Neuronal stem cell (in vitro differentiated cells): ENCODE measurements at regions not wholly inside any gene's neighbourhood (a gene's known extent, or its start where the extent isn't known, plus 50 kb on each side); places are given as distances from the start of the nearest gene placed in this dataset.

Experiments
- DNase-seq: peaks from one replicate; pipeline ENCODE4 v3.0.0-alpha.2; 2013; ENCODE audit warnings: low spot score
- H2AFZ ChIP-seq: one replicate; pipeline ENCODE4 v1.6.1; 2013; ENCODE audit warnings: mild to moderate bottlenecking, low read length, inconsistent platforms
- H2AK5ac ChIP-seq: 2 replicates; pipeline ENCODE4 v1.6.1; 2013; ENCODE audit warnings: low read depth, mild to moderate bottlenecking, inconsistent platforms, low read length, moderate library complexity, mixed read lengths
- H2BK120ac ChIP-seq: 2 replicates; pipeline ENCODE4 v1.6.1; 2013; ENCODE audit warnings: low read depth, mild to moderate bottlenecking, inconsistent platforms, low read length, moderate library complexity, mixed read lengths
- H2BK12ac ChIP-seq: one replicate; pipeline ENCODE4 v1.6.1; 2013; ENCODE audit warnings: low read length, inconsistent platforms
- H2BK15ac ChIP-seq: 2 replicates; pipeline ENCODE4 v1.6.1; 2013; ENCODE audit warnings: mild to moderate bottlenecking, low read length, inconsistent platforms, mixed read lengths
- H2BK5ac ChIP-seq: one replicate; pipeline ENCODE4 v1.6.1; 2013; ENCODE audit warnings: inconsistent platforms, mild to moderate bottlenecking, low read length, moderate library complexity
- H3K14ac ChIP-seq: one replicate; pipeline ENCODE4 v1.6.1; 2013; ENCODE audit warnings: low read length, inconsistent platforms
- H3K18ac ChIP-seq: 2 replicates; pipeline ENCODE4 v1.6.1; 2013; ENCODE audit warnings: low read length, inconsistent platforms
- H3K23ac ChIP-seq: 2 replicates; pipeline ENCODE4 v1.6.1; 2013; ENCODE audit warnings: low read depth, mild to moderate bottlenecking, mixed read lengths, low read length, inconsistent platforms; ENCODE audit not compliant: poor library complexity
- H3K27ac ChIP-seq: replicated peaks from 3 replicates; pipeline ENCODE4 v1.5.1; 2013; ENCODE audit warnings: low read length, inconsistent platforms
- H3K27me3 ChIP-seq, 3 experiments: 2 replicates each; pipeline ENCODE4 v1.6.1; 2013; ENCODE audit warnings: low read length in 3 of 3, mild to moderate bottlenecking in 2 of 3, inconsistent platforms in 1 of 3, low read depth in 1 of 3, mixed read lengths in 1 of 3, moderate library complexity in 1 of 3; ENCODE audit not compliant: control insufficient read depth in 3 of 3, insufficient read depth in 3 of 3
- H3K36me3 ChIP-seq, 2 donors: replicated peaks in 1 of 2; 2 replicates each; pipeline ENCODE4 v1.6.1; 2013; ENCODE audit warnings: low read length in 2 of 2; ENCODE audit not compliant: control insufficient read depth in 2 of 2, insufficient read depth in 2 of 2
- H3K4ac ChIP-seq: 2 replicates; pipeline ENCODE4 v1.6.1; 2013; ENCODE audit warnings: inconsistent platforms, mild to moderate bottlenecking, low read length, moderate library complexity
- H3K4me1 ChIP-seq, 2 donors: 1 replicate in 1 of 2; 2 replicates in 1 of 2; pipeline ENCODE4 v1.6.1; 2013; ENCODE audit warnings: low read length in 2 of 2, low read depth in 1 of 2; ENCODE audit not compliant: control insufficient read depth in 2 of 2, insufficient read depth in 1 of 2
- H3K4me2 ChIP-seq: one replicate; pipeline ENCODE4 v1.6.1; 2013; ENCODE audit warnings: mild to moderate bottlenecking, low read length, inconsistent platforms; ENCODE audit not compliant: insufficient read depth, poor library complexity, severe bottlenecking
- H3K4me3 ChIP-seq, 2 donors: 2 replicates each; pipeline ENCODE4 v1.5.1; 2013; ENCODE audit warnings: low read length in 2 of 2, mild to moderate bottlenecking in 2 of 2, inconsistent platforms in 1 of 2, moderate library complexity in 1 of 2
- H3K79me1 ChIP-seq: one replicate; pipeline ENCODE4 v1.6.1; 2013; ENCODE audit warnings: low read depth, mild to moderate bottlenecking, inconsistent platforms, low read length, moderate library complexity
- H3K9ac ChIP-seq: one replicate; pipeline ENCODE4 v1.6.1; 2013; ENCODE audit warnings: mild to moderate bottlenecking, low read depth, low read length, inconsistent platforms; ENCODE audit not compliant: poor library complexity
- H3K9me3 ChIP-seq, 2 donors: replicated peaks in 1 of 2; 2 replicates each; pipeline versions ENCODE3 to v1.6.1; 2013; ENCODE audit warnings: low read length in 2 of 2, mild to moderate bottlenecking in 2 of 2, inconsistent platforms in 1 of 2, low read depth in 1 of 2, mixed read lengths in 1 of 2, moderate library complexity in 1 of 2; ENCODE audit not compliant: control insufficient read depth in 2 of 2, insufficient read depth in 1 of 2
- H4K8ac ChIP-seq: one replicate; pipeline ENCODE4 v1.6.1; 2013; ENCODE audit warnings: low read depth, mild to moderate bottlenecking, inconsistent platforms, low read length, moderate library complexity
- H4K91ac ChIP-seq: one replicate; pipeline ENCODE4 v1.6.1; 2013; ENCODE audit warnings: low read length, low read depth, mild to moderate bottlenecking, inconsistent platforms; ENCODE audit not compliant: poor library complexity
- WGBS, 2 donors: extraction: QIAGEN DNeasy Blood & Tissue Kit; methylation state at CpG; one replicate each; pipeline ENCODE4 v1.1.7; 2013; ENCODE audit warnings: missing lambda C conversion rate in 2 of 2, mixed read lengths in 1 of 2; ENCODE audit not compliant: insufficient read length in 2 of 2, insufficient replicate concordance in 1 of 2; ENCODE audit errors: extremely low coverage in 2 of 2; 5-methylcytosine and 5-hydroxymethylcytosine counted together

- Histone ChIP-seq H3K79me1 (no peaks in the 10 kb centered on the region), H2BK120ac (no peak overlapping the region), H3K27ac (no peak overlapping the region), H3K9me3 (no peaks in the 10 kb centered on the region), H2AK5ac (no peak overlapping the region), H2BK5ac (no peak overlapping the region), H2BK15ac (no peak overlapping the region), H2BK12ac (no peak overlapping the region), H3K23ac (no peak overlapping the region), H3K4me1 (peaks cover 0 to 4% of the 10 kb centered on the region in 2 donors), H4K91ac (no peak overlapping the region), H3K4me2 (no peak overlapping the region), H4K8ac (no peak overlapping the region), H3K4me3 (no peak overlapping the region), H3K36me3 (no peaks in the 10 kb centered on the region), H3K14ac (no peak overlapping the region), H2AFZ (no peak overlapping the region), H3K27me3 (no peaks in the 10 kb centered on the region), H3K9ac (no peak overlapping the region), H3K4ac (no peak overlapping the region), H3K18ac (no peak overlapping the region)
- no peak for DNase-seq
- WGBS, 2 donors = no CpG with 5 or more reads among the region's 1 CpG
Observed at GRCh38 chr2:146123714-146124113, 1603.8 kb upstream of the ZEB2 start.

- Histone ChIP-seq H3K4ac (no peak overlapping the region), H2AFZ (no peak overlapping the region), H3K27ac (no peak overlapping the region), H3K4me2 (no peak overlapping the region), H2BK15ac (no peak overlapping the region), H2BK5ac (no peak overlapping the region), H3K18ac (no peak overlapping the region), H3K4me3 (no peak overlapping the region), H3K36me3 (no peaks in the 10 kb centered on the region), H4K8ac (no peak overlapping the region), H2BK120ac (no peak overlapping the region), H2BK12ac (no peak overlapping the region), H2AK5ac (no peak overlapping the region), H3K9me3 (no peaks in the 10 kb centered on the region), H3K4me1 (peaks cover 0 to 4% of the 10 kb centered on the region in 2 donors), H4K91ac (no peak overlapping the region), H3K27me3 (no peaks in the 10 kb centered on the region), H3K79me1 (no peaks in the 10 kb centered on the region), H3K9ac (no peak overlapping the region), H3K14ac (no peak overlapping the region), H3K23ac (no peak overlapping the region)
- WGBS, 2 donors = no CpG with 5 or more reads among the region's 3 CpGs
- no peak for DNase-seq
Observed at GRCh38 chr2:146123256-146123655, 1603.3 kb upstream of the ZEB2 start.

GRCh38 chr2:146119586-146119985 is 1599.7 kb upstream of the ZEB2 start:
- Histone ChIP-seq H4K8ac (no peak overlapping the region), H2BK12ac (no peak overlapping the region), H3K14ac (no peak overlapping the region), H3K27ac (no peak overlapping the region), H2AFZ (no peak overlapping the region), H2BK120ac (no peak overlapping the region), H3K4me1 (peaks cover 0 to 4% of the 10 kb centered on the region in 2 donors), H3K4me3 (no peak overlapping the region), H4K91ac (no peak overlapping the region), H3K36me3 (no peaks in the 10 kb centered on the region), H3K4ac (no peak overlapping the region), H2BK15ac (no peak overlapping the region), H3K27me3 (no peaks in the 10 kb centered on the region), H3K79me1 (no peaks in the 10 kb centered on the region), H3K18ac (no peak overlapping the region), H3K9me3 (no peaks in the 10 kb centered on the region), H2AK5ac (no peak overlapping the region), H3K4me2 (no peak overlapping the region), H3K23ac (no peak overlapping the region), H2BK5ac (no peak overlapping the region), H3K9ac (no peak overlapping the region)
- DNase-seq = no peak
- WGBS, 2 donors = 83% methylated on average over 1 of the region's 3 CpGs; no CpG with 5 or more reads in 1 of the 2 donors

- no peak overlapping the region for H2BK120ac ChIP-seq
- H3K4me2 ChIP-seq = no peak overlapping the region
- H3K4me3 ChIP-seq = no peak overlapping the region
- WGBS, 2 donors = no CpG with 5 or more reads among the region's 3 CpGs
- H2BK5ac ChIP-seq = no peak overlapping the region
- no peaks in the 10 kb centered on the region for H3K27me3 ChIP-seq
- H2BK15ac ChIP-seq = no peak overlapping the region
- no peak overlapping the region for H2AK5ac ChIP-seq
- no peak overlapping the region for H3K23ac ChIP-seq
- H3K4ac ChIP-seq = no peak overlapping the region
- no peaks in the 10 kb centered on the region for H3K4me1 ChIP-seq
- H2BK12ac ChIP-seq = no peak overlapping the region
- no peaks in the 10 kb centered on the region for H3K9me3 ChIP-seq
- no peaks in the 10 kb centered on the region for H3K79me1 ChIP-seq
- H3K27ac ChIP-seq = no peak overlapping the region
- H3K14ac ChIP-seq = no peak overlapping the region
- H3K36me3 ChIP-seq = no peaks in the 10 kb centered on the region
- DNase-seq = no peak
- no peak overlapping the region for H4K91ac ChIP-seq
- H2AFZ ChIP-seq = no peak overlapping the region
- no peak overlapping the region for H3K18ac ChIP-seq
- no peak overlapping the region for H4K8ac ChIP-seq
- H3K9ac ChIP-seq = no peak overlapping the region
Observed at GRCh38 chr2:146108993-146109392, 1589.1 kb upstream of the ZEB2 start.
